Ovary (tissue), 3 donors: ENCODE measurements at regions not wholly inside any gene's neighbourhood (a gene's known extent, or its start where the extent isn't known, plus 50 kb on each side); places are given as distances from the start of the nearest gene placed in this dataset.

Experiments used
- CTCF ChIP-seq, 3 donors: fragments of 450-650 bp in 2 of 3; fragments of 200-600 bp in 1 of 3; IDR thresholded peaks; one replicate each; pipeline versions ENCODE4 v1.5.1 to v1.8.0; 2016 to 2022; ENCODE audit warnings: antibody characterized with exemption in 3 of 3, mild to moderate bottlenecking in 1 of 3
- POLR2A ChIP-seq: fragments of 450-650 bp; IDR thresholded peaks from one replicate; pipeline ENCODE4 v1.6.1; 2017; ENCODE audit warnings: antibody characterized with exemption, mild to moderate bottlenecking, moderate library complexity
- donor health status: DM: no; HTN: no; CAD: no.

- TF ChIP-seq CTCF (IDR thresholded peaks at IDR 0.05) (no peak), POLR2A (no peak)
Measured at GRCh38 chr17:5678171-5678570, 93.9 kb upstream of the NLRP1 start.
